T-helper 2 cell treated with Interferon-gamma antibody and Interleukin-4, amounts not matched to agents 100 ng/mL and 5 ng/mL, for 36 hours (primary cell): ENCODE measurements at regions not wholly inside any gene's neighbourhood (a gene's known extent, or its start where the extent isn't known, plus 50 kb on each side); places are given as distances from the start of the nearest gene placed in this dataset.

Experiments used
- intact Hi-C: fragments of 100-400 bp; cut with micrococcal nuclease; formaldehyde crosslinking; loops from one replicate; pipeline ENCODE4 v1.15.1; 2023

GRCh38 chr16:73172241-73172972, 124.5 kb upstream of the ZFHX3 start:
- intact Hi-C loops, result no loop called here

- intact Hi-C loops, result no loop called here
Observed at GRCh38 chr16:73171901-73172240, 123.9 kb upstream of the ZFHX3 start.

GRCh38 chr16:73171380-73171779, 123.5 kb upstream of the ZFHX3 start:
- intact Hi-C loops, result no loop called here

- intact Hi-C loops, result no loop called here
Observed at GRCh38 chr16:73170612-73171038, 122.7 kb upstream of the ZFHX3 start.

- intact Hi-C loops, result no loop called here
Observed at GRCh38 chr16:73166947-73167550, 119.1 kb upstream of the ZFHX3 start.

GRCh38 chr16:73166441-73166851, 118.5 kb upstream of the ZFHX3 start:
- intact Hi-C loops, result no loop called here

GRCh38 chr16:73163238-73163815, 115.4 kb upstream of the ZFHX3 start:
- intact Hi-C loops, result no loop called here

- intact Hi-C loops, result no loop called here
Observed at GRCh38 chr16:73161977-73162376, 114.0 kb upstream of the ZFHX3 start.

GRCh38 chr16:73159296-73159695, 111.4 kb upstream of the ZFHX3 start:
- intact Hi-C loops, result no loop called here

GRCh38 chr16:73157861-73158260, 109.9 kb upstream of the ZFHX3 start:
- intact Hi-C loops, result no loop called here

GRCh38 chr16:73154063-73154870, 106.3 kb upstream of the ZFHX3 start:
- intact Hi-C loops, result no loop called here

GRCh38 chr16:73152386-73153125, 104.6 kb upstream of the ZFHX3 start:
- intact Hi-C loops, result no loop called here

GRCh38 chr16:73151941-73152340, 104.0 kb upstream of the ZFHX3 start:
- intact Hi-C loops, result no loop called here

GRCh38 chr16:73151225-73151624, 103.3 kb upstream of the ZFHX3 start:
- intact Hi-C loops, result no loop called here

- intact Hi-C loops, result no loop called here
Observed at GRCh38 chr16:73150786-73151185, 102.9 kb upstream of the ZFHX3 start.

GRCh38 chr16:73149334-73149733, 101.4 kb upstream of the ZFHX3 start:
- intact Hi-C loops, result no loop called here

- intact Hi-C loops, result no loop called here
Observed at GRCh38 chr16:73147958-73148357, 100.0 kb upstream of the ZFHX3 start.

- intact Hi-C loops, result no loop called here
Observed at GRCh38 chr16:73145166-73145880, 97.4 kb upstream of the ZFHX3 start.

GRCh38 chr16:73143576-73144422, 95.9 kb upstream of the ZFHX3 start:
- intact Hi-C loops, result no loop called here

GRCh38 chr16:73143002-73143401, 95.1 kb upstream of the ZFHX3 start:
- intact Hi-C loops, result no loop called here
